Endothelial cell (in vitro differentiated cells): ENCODE measurements at regions not wholly inside any gene's neighbourhood (a gene's known extent, or its start where the extent isn't known, plus 50 kb on each side); places are given as distances from the start of the nearest gene placed in this dataset.

ENCODE experiments used
- DNase-seq: peaks from one replicate; pipeline ENCODE4 v3.0.0; 2021; ENCODE audit warnings: low spot score
- H3K27ac Mint-ChIP-seq: one replicate; pipeline ENCODE4 v1.8.0; 2021; ENCODE audit warnings: mixed read lengths, inconsistent platforms; ENCODE audit not compliant: unreplicated experiment
- H3K27me3 Mint-ChIP-seq: one replicate; pipeline ENCODE4 v1.8.0; 2021; ENCODE audit warnings: mild to moderate bottlenecking, moderate library complexity, mixed read lengths, inconsistent platforms; ENCODE audit not compliant: unreplicated experiment
- H3K36me3 Mint-ChIP-seq: one replicate; pipeline ENCODE4 v1.8.0; 2021; ENCODE audit warnings: mild to moderate bottlenecking, low read depth, mixed read lengths, inconsistent platforms; ENCODE audit not compliant: unreplicated experiment
- H3K4me1 Mint-ChIP-seq: one replicate; pipeline ENCODE4 v1.8.0; 2021; ENCODE audit warnings: mild to moderate bottlenecking, mixed read lengths, inconsistent platforms; ENCODE audit not compliant: unreplicated experiment
- H3K4me3 Mint-ChIP-seq: one replicate; pipeline ENCODE4 v1.8.0; 2021; ENCODE audit warnings: mild to moderate bottlenecking, mixed read lengths, inconsistent platforms; ENCODE audit not compliant: unreplicated experiment
- H3K9me3 Mint-ChIP-seq: one replicate; pipeline ENCODE4 v1.8.0; 2021; ENCODE audit warnings: mixed read lengths, inconsistent platforms; ENCODE audit not compliant: unreplicated experiment
- CTCF ChIP-seq: fragments of 200-600 bp; sonication (generic); IDR thresholded peaks from one replicate; pipeline ENCODE4 v1.5.0; 2021; ENCODE audit warnings: antibody characterized with exemption; ENCODE audit not compliant: unreplicated experiment

DNA sequence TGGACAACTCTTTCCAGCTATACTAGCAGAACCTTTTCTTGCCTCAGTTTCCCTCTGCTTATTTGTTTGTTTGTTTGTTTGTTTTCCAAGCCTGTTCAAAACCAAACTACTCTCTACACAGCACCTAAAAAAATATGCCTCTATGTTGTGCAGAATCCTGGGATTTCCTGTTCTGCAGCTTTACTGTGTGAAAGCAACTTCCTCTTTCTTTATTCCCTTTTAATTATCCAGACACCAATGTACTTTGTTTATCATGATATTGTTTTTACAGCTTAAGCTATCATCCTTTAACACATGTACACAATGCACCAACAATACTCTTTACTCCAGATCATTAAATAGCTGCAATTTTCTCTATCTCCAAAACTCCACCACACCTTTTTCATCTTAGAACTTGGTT is 259.5 kb downstream of the EPHA4 start:
- Mint-ChIP-seq H3K27me3 (no peaks in the 10 kb centered on the region), H3K4me3 (no peak overlapping the region), H3K36me3 (no peaks in the 10 kb centered on the region), H3K27ac (no peak overlapping the region), H3K4me1 (peaks cover 16% of the 10 kb centered on the region), H3K9me3 (no peaks in the 10 kb centered on the region)
- TF ChIP-seq CTCF: no peak
- DNase-seq: no peak

GRCh38 chr2:221314786-221315185 is 257.3 kb downstream of the EPHA4 start:
- no peak overlapping the region for H3K27ac Mint-ChIP-seq
- H3K4me1 Mint-ChIP-seq: peaks cover 16% of the 10 kb centered on the region
- H3K9me3 Mint-ChIP-seq: no peaks in the 10 kb centered on the region
- H3K36me3 Mint-ChIP-seq: no peaks in the 10 kb centered on the region
- no peaks in the 10 kb centered on the region for H3K27me3 Mint-ChIP-seq
- no peak overlapping the region for H3K4me3 Mint-ChIP-seq
- no peak for DNase-seq
- no peak for TF ChIP-seq CTCF

- no peak for TF ChIP-seq CTCF
- H3K4me3 Mint-ChIP-seq: no peak overlapping the region
- no peak for DNase-seq
- no peak overlapping the region for H3K27ac Mint-ChIP-seq
- H3K27me3 Mint-ChIP-seq: peaks cover 2% of the 10 kb centered on the region
- H3K4me1 Mint-ChIP-seq: peaks cover 3% of the 10 kb centered on the region
- no peaks in the 10 kb centered on the region for H3K36me3 Mint-ChIP-seq
- no peaks in the 10 kb centered on the region for H3K9me3 Mint-ChIP-seq
Measured at GRCh38 chr2:221318376-221319130, 253.6 kb downstream of the EPHA4 start.

DNA sequence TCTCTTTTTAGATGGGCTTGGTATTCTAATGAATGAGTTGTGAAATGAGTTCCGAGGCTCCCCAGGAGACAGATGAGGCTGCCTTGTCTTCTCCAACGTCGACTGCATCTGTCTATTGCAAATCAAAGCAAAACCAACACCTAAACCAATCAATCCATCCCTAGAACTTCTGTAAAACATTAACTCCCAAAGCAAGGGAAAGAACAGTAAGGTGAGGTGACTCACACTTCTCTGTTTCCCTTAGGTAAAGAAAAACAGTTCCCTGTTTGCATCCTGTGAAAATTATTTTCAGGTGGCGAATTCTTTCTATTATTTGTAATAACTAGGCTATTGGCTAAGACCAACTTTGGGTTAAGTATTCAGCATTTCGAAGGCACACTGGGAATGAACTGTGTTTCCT is 249.4 kb downstream of the EPHA4 start:
- peaks cover 2% of the 10 kb centered on the region for H3K27me3 Mint-ChIP-seq
- H3K4me3 Mint-ChIP-seq: no peak overlapping the region
- TF ChIP-seq CTCF: no peak
- H3K9me3 Mint-ChIP-seq: no peaks in the 10 kb centered on the region
- peaks cover 8% of the 10 kb centered on the region for H3K4me1 Mint-ChIP-seq
- no peak overlapping the region for H3K27ac Mint-ChIP-seq
- DNase-seq: no peak
- H3K36me3 Mint-ChIP-seq: no peaks in the 10 kb centered on the region

GRCh38 chr2:221323513-221323912 is 248.6 kb downstream of the EPHA4 start:
- Mint-ChIP-seq H3K27ac (no peak overlapping the region), H3K27me3 (peaks cover 2% of the 10 kb centered on the region), H3K4me3 (no peak overlapping the region), H3K36me3 (no peaks in the 10 kb centered on the region), H3K4me1 (peaks cover 8% of the 10 kb centered on the region), H3K9me3 (no peaks in the 10 kb centered on the region)
- no peak for TF ChIP-seq CTCF
- no peak for DNase-seq
